Parathyroid adenoma (tissue), 2 donors: ENCODE measurements at regions not wholly inside any gene's neighbourhood (a gene's known extent, or its start where the extent isn't known, plus 50 kb on each side); places are given as distances from the start of the nearest gene placed in this dataset.

Source experiments
- H2AFZ ChIP-seq: fragments of 300-600 bp; sonication (generic); one replicate; pipeline ENCODE4 v1.7.0; 2017; ENCODE audit warnings: antibody characterized with exemption, mild to moderate bottlenecking
- H3K27ac ChIP-seq: fragments of 300-600 bp; sonication (generic); one replicate; pipeline ENCODE4 v1.7.0; 2017
- H3K27me3 ChIP-seq: fragments of 300-600 bp; sonication (generic); one replicate; pipeline ENCODE4 v1.7.0; 2017; ENCODE audit warnings: low read length; ENCODE audit not compliant: control insufficient read depth, insufficient read depth
- H3K36me3 ChIP-seq: fragments of 300-600 bp; sonication (generic); one replicate; pipeline ENCODE4 v1.7.0; 2017; ENCODE audit warnings: low read length; ENCODE audit not compliant: control insufficient read depth, insufficient read depth
- H3K4me1 ChIP-seq: fragments of 300-600 bp; sonication (generic); one replicate; pipeline ENCODE4 v1.7.0; 2017; ENCODE audit warnings: control low read depth
- H3K4me2 ChIP-seq: fragments of 300-600 bp; sonication (generic); one replicate; pipeline ENCODE4 v1.7.0; 2017; ENCODE audit warnings: low read length
- H3K4me3 ChIP-seq: fragments of 300-600 bp; sonication (generic); one replicate; pipeline ENCODE4 v1.7.0; 2017; ENCODE audit warnings: low read depth, low read length
- H3K79me2 ChIP-seq: fragments of 300-600 bp; sonication (generic); one replicate; pipeline ENCODE4 v1.7.0; 2017; ENCODE audit warnings: control low read depth
- H3K9ac ChIP-seq: fragments of 300-600 bp; sonication (generic); one replicate; pipeline ENCODE4 v1.7.0; 2017; ENCODE audit warnings: mild to moderate bottlenecking
- H3K9me3 ChIP-seq: fragments of 300-600 bp; sonication (generic); one replicate; pipeline ENCODE4 v1.7.0; 2017; ENCODE audit warnings: low read length; ENCODE audit not compliant: control insufficient read depth
- CTCF ChIP-seq: fragments of 300-600 bp; sonication (generic); IDR thresholded peaks from one replicate; pipeline ENCODE4 v1.7.0; 2017; ENCODE audit warnings: antibody characterized with exemption, mild to moderate bottlenecking
- donor health status: primary hyperparathyroidism.

GRCh38 chr7:128171342-128171918, 69.6 kb upstream of the LEP start:
- no peak overlapping the region for H2AFZ ChIP-seq
- H3K4me2 ChIP-seq = no peak overlapping the region
- no peaks in the 10 kb centered on the region for H3K27me3 ChIP-seq
- no peaks in the 10 kb centered on the region for H3K36me3 ChIP-seq
- no peak overlapping the region for H3K4me3 ChIP-seq
- H3K9me3 ChIP-seq = no peaks in the 10 kb centered on the region
- no peak overlapping the region for H3K27ac ChIP-seq
- H3K79me2 ChIP-seq = no peaks in the 10 kb centered on the region
- peaks cover 2% of the 10 kb centered on the region for H3K4me1 ChIP-seq
- no peak for TF ChIP-seq CTCF
- H3K9ac ChIP-seq = no peak overlapping the region

- H2AFZ ChIP-seq = no peak overlapping the region
- no peaks in the 10 kb centered on the region for H3K36me3 ChIP-seq
- no peaks in the 10 kb centered on the region for H3K27me3 ChIP-seq
- no peaks in the 10 kb centered on the region for H3K4me1 ChIP-seq
- no peak overlapping the region for H3K9ac ChIP-seq
- H3K27ac ChIP-seq = no peak overlapping the region
- no peak overlapping the region for H3K4me2 ChIP-seq
- H3K79me2 ChIP-seq = no peaks in the 10 kb centered on the region
- no peak overlapping the region for H3K4me3 ChIP-seq
- no peaks in the 10 kb centered on the region for H3K9me3 ChIP-seq
- no peak for TF ChIP-seq CTCF
Observed at GRCh38 chr7:128172151-128172550, 68.9 kb upstream of the LEP start.

GRCh38 chr7:128172963-128173362, 68.1 kb upstream of the LEP start:
- H3K79me2 ChIP-seq = no peaks in the 10 kb centered on the region
- no peaks in the 10 kb centered on the region for H3K9me3 ChIP-seq
- H3K9ac ChIP-seq = no peak overlapping the region
- no peaks in the 10 kb centered on the region for H3K27me3 ChIP-seq
- no peak for TF ChIP-seq CTCF
- H3K4me2 ChIP-seq = no peak overlapping the region
- H3K27ac ChIP-seq = no peak overlapping the region
- H3K4me3 ChIP-seq = no peak overlapping the region
- H3K4me1 ChIP-seq = no peaks in the 10 kb centered on the region
- no peak overlapping the region for H2AFZ ChIP-seq
- H3K36me3 ChIP-seq = no peaks in the 10 kb centered on the region

- Histone ChIP-seq H3K4me2 (no peak overlapping the region), H3K4me3 (no peak overlapping the region), H3K79me2 (no peaks in the 10 kb centered on the region), H3K36me3 (no peaks in the 10 kb centered on the region), H3K9me3 (no peaks in the 10 kb centered on the region), H2AFZ (no peak overlapping the region), H3K27me3 (no peaks in the 10 kb centered on the region), H3K27ac (no peak overlapping the region), H3K9ac (no peak overlapping the region), H3K4me1 (no peaks in the 10 kb centered on the region)
- TF ChIP-seq CTCF = no peak
Observed at GRCh38 chr7:128174386-128174785, 66.7 kb upstream of the LEP start.

- Histone ChIP-seq H3K9me3 (no peaks in the 10 kb centered on the region), H3K27me3 (no peaks in the 10 kb centered on the region), H3K79me2 (no peaks in the 10 kb centered on the region), H3K4me1 (no peaks in the 10 kb centered on the region), H3K36me3 (no peaks in the 10 kb centered on the region), H2AFZ (no peak overlapping the region), H3K9ac (no peak overlapping the region), H3K4me2 (no peak overlapping the region), H3K4me3 (no peak overlapping the region), H3K27ac (no peak overlapping the region)
- no peak for TF ChIP-seq CTCF
Observed at GRCh38 chr7:128176696-128177095, 64.4 kb upstream of the LEP start.
